A549 (cell line): ENCODE measurements at regions not wholly inside any gene's neighbourhood (a gene's known extent, or its start where the extent isn't known, plus 50 kb on each side); places are given as distances from the start of the nearest gene placed in this dataset.

ENCODE experiments used
- ATAC-seq, 2 experiments: fragments of 200-7000 bp in 1 of 2; fragments of >200 bp in 1 of 2; cut with Nextera tagmentation in 1 of 2; cut with Tn5 transposase in 1 of 2; 3 replicates each; pipeline versions ENCODE4 v1.8.0 to v1.9.1; 2018 to 2020; ENCODE audit warnings: mild to moderate bottlenecking in 1 of 2, moderate library complexity in 1 of 2
- CTCF ChIA-PET: fragments of 300-600 bp; sonication (Branson Sonifier 250); formaldehyde crosslinking; extraction: SDS; loops from one replicate; lab custom pipeline; 2021; ENCODE audit warnings: antibody characterized with exemption, inconsistent platforms; lab: Yijun Ruan, JAX
- POLR2A ChIA-PET: fragments of 350-600 bp; formaldehyde crosslinking; extraction: SDS; loops from one replicate; lab custom pipeline; 2021; ENCODE audit warnings: antibody characterized with exemption, inconsistent platforms; lab: Yijun Ruan, JAX
- DNase-seq, 2 experiments: peaks; one replicate each; pipeline versions ENCODE4 v3.0.0 to v3.0.0-alpha.2; 2011 to 2016; ENCODE audit warnings: low read depth in 1 of 2, low spot score in 1 of 2
- FAIRE-seq: peaks from 2 replicates; lab custom pipeline; 2011; peaks lifted over from hg19 to GRCh38; lab: Jason Lieb, UNC
- H3K27ac ChIP-seq, 2 experiments: fragments of >200 bp; sonication (Bioruptor Twin); formaldehyde crosslinking; 3 replicates each; pipeline ENCODE4 v1.5.1; 2016 to 2017
- H3K4me1 ChIP-seq: fragments of >200 bp; sonication (Bioruptor Twin); formaldehyde crosslinking; 3 replicates; pipeline ENCODE4 v1.6.1; 2016
- H3K4me2 ChIP-seq: fragments of >200 bp; sonication (Bioruptor Twin); formaldehyde crosslinking; 3 replicates; pipeline ENCODE4 v1.6.1; 2016
- H3K4me3 ChIP-seq: fragments of >200 bp; sonication (Bioruptor Twin); formaldehyde crosslinking; 3 replicates; pipeline ENCODE4 v1.5.1; 2016
- H3K9me3 ChIP-seq: fragments of >200 bp; sonication (Bioruptor Twin); formaldehyde crosslinking; 3 replicates; pipeline ENCODE4 v1.6.1; 2016
- ATOH8 ChIP-seq: fragments of 250-450 bp; sonication (Bioruptor Pico); IDR thresholded peaks from 2 replicates; pipeline ENCODE4 v1.5.0; 2020; ENCODE audit warnings: low read depth, mild to moderate bottlenecking, moderate library complexity
- BHLHE40 ChIP-seq: IDR thresholded peaks from 2 replicates; pipeline ENCODE4 v1.6.1; 2012; ENCODE audit warnings: low read depth, low read length, inconsistent platforms
- CBX2 ChIP-seq: fragments of 200-600 bp; sonication (generic); IDR thresholded peaks from 2 replicates; pipeline ENCODE4 v1.6.1; 2016; ENCODE audit warnings: low read depth, mild to moderate bottlenecking, borderline replicate concordance
- CHD4 ChIP-seq: fragments of 200-600 bp; sonication (generic); IDR thresholded peaks from 2 replicates; pipeline ENCODE4 v1.6.1; 2016; ENCODE audit warnings: antibody characterized with exemption, mild to moderate bottlenecking, borderline replicate concordance
- E2F6 ChIP-seq: IDR thresholded peaks from 2 replicates; pipeline ENCODE4 v1.6.1; 2012; ENCODE audit warnings: low read depth, borderline replicate concordance
- EP300 ChIP-seq, 2 experiments: fragments of >200 bp; sonication (Bioruptor Twin); formaldehyde crosslinking; IDR thresholded peaks; 2 replicates in 1 of 2; 3 replicates in 1 of 2; pipeline ENCODE4 v1.6.1; 2016 to 2017
- HDAC2 ChIP-seq: fragments of 200-600 bp; sonication (generic); IDR thresholded peaks from 2 replicates; pipeline ENCODE4 v1.6.1; 2016
- HMGXB4 ChIP-seq: fragments of 250-450 bp; sonication (Bioruptor Pico); IDR thresholded peaks from 2 replicates; pipeline ENCODE4 v1.5.0; 2021; ENCODE audit warnings: mild to moderate bottlenecking, moderate library complexity, borderline replicate concordance
- HOXA7 ChIP-seq: fragments of 250-450 bp; sonication (Bioruptor Pico); IDR thresholded peaks from 2 replicates; pipeline ENCODE4 v1.5.0; 2020; ENCODE audit warnings: mild to moderate bottlenecking, moderate library complexity
- HOXB13 ChIP-seq: fragments of 250-450 bp; sonication (Bioruptor Pico); IDR thresholded peaks from 2 replicates; pipeline ENCODE4 v1.5.0; 2020; ENCODE audit warnings: low read depth, mild to moderate bottlenecking, moderate library complexity
- HOXB5 ChIP-seq: fragments of 250-450 bp; sonication (Bioruptor Pico); IDR thresholded peaks from 2 replicates; pipeline ENCODE4 v1.5.0; 2020; ENCODE audit warnings: mild to moderate bottlenecking, moderate library complexity
- JUN ChIP-seq, 2 experiments: fragments of >200 bp; sonication (Bioruptor Twin); formaldehyde crosslinking; IDR thresholded peaks; 2 replicates in 1 of 2; 3 replicates in 1 of 2; pipeline ENCODE4 v1.6.1; 2016 to 2017
- JUNB ChIP-seq: fragments of >200 bp; sonication (Bioruptor Twin); formaldehyde crosslinking; IDR thresholded peaks from 2 replicates; pipeline ENCODE4 v1.6.1; 2016
- KDM1A ChIP-seq: fragments of 200-600 bp; sonication (generic); IDR thresholded peaks from 2 replicates; pipeline ENCODE4 v1.6.1; 2016; ENCODE audit warnings: low read depth, mild to moderate bottlenecking
- KDM5A ChIP-seq: fragments of 200-600 bp; sonication (generic); IDR thresholded peaks from 2 replicates; pipeline ENCODE4 v1.6.1; 2016; ENCODE audit warnings: antibody characterized with exemption, mild to moderate bottlenecking
- MAX ChIP-seq: IDR thresholded peaks from 2 replicates; pipeline ENCODE4 v1.6.1; 2012
- MAZ ChIP-seq: fragments of 150-350 bp; IDR thresholded peaks from 2 replicates; pipeline ENCODE4 v1.6.1; 2014; ENCODE audit warnings: antibody characterized with exemption, low read depth, low read length, borderline replicate concordance
- NPAS2 ChIP-seq: fragments of 250-450 bp; sonication (Bioruptor Pico); IDR thresholded peaks from 2 replicates; pipeline ENCODE4 v1.8.0; 2022; ENCODE audit warnings: mild to moderate bottlenecking, moderate library complexity, borderline replicate concordance
- POLR2AphosphoS2 ChIP-seq: conservative IDR thresholded peaks from 2 replicates; pipeline ENCODE4 v1.6.1; 2012; ENCODE audit warnings: low read length, improper control_type of control experiment, inconsistent platforms
- RCOR1 ChIP-seq: fragments of 150-350 bp; IDR thresholded peaks from 2 replicates; pipeline ENCODE4 v1.6.1; 2014; ENCODE audit warnings: antibody characterized with exemption, low read length, low read depth
- REST ChIP-seq: fragments of 200-600 bp; sonication (generic); IDR thresholded peaks from 2 replicates; pipeline ENCODE4 v1.6.1; 2016; ENCODE audit warnings: antibody characterized with exemption, mild to moderate bottlenecking, moderate library complexity
- RFX5 ChIP-seq: fragments of 450-650 bp; IDR thresholded peaks from 2 replicates; pipeline ENCODE4 v1.7.1; 2014; ENCODE audit warnings: antibody characterized with exemption, mild to moderate bottlenecking, moderate library complexity
- RNF2 ChIP-seq: fragments of 200-600 bp; sonication (generic); IDR thresholded peaks from 2 replicates; pipeline ENCODE4 v1.6.1; 2016; ENCODE audit warnings: low read depth, mild to moderate bottlenecking, antibody characterized with exemption, moderate library complexity, borderline replicate concordance
- SMC3 ChIP-seq: fragments of >200 bp; sonication (Bioruptor Twin); formaldehyde crosslinking; IDR thresholded peaks from 3 replicates; pipeline ENCODE4 v1.6.1; 2018; ENCODE audit warnings: inconsistent platforms
- TP53 ChIP-seq: fragments of 250-450 bp; sonication (Bioruptor Pico); IDR thresholded peaks from 2 replicates; pipeline ENCODE4 v1.5.0; 2021; ENCODE audit warnings: mild to moderate bottlenecking, moderate library complexity
- USF2 ChIP-seq: fragments of 450-650 bp; IDR thresholded peaks from 2 replicates; pipeline ENCODE4 v1.6.1; 2014; ENCODE audit warnings: antibody characterized with exemption
- WGBS: methylation state at CpG from one replicate; pipeline ENCODE4 v1.1.6; 2017; ENCODE audit errors: missing lambda C conversion rate; 5-methylcytosine and 5-hydroxymethylcytosine counted together

- no peak for ATAC-seq
- H3K4me3 ChIP-seq = no peak overlapping the region
- POLR2A ChIA-PET = no interaction called here
- FAIRE-seq = no peak
- no peak overlapping the region for H3K4me2 ChIP-seq
- no peak for DNase-seq
- no peaks in the 10 kb centered on the region for H3K9me3 ChIP-seq
- TF ChIP-seq HOXB5 (CRISPR knock-in tag) (no peak), KDM1A (no peak), JUN (IDR thresholded peaks at IDR 0.05) (no peak), NPAS2 (CRISPR knock-in tag) (no peak), BHLHE40 (no peak), SMC3 (no peak), HDAC2 (no peak), E2F6 (no peak), MAZ (no peak), JUNB (no peak), POLR2AphosphoS2 (no peak), RCOR1 (no peak), RFX5 (no peak), USF2 (no peak), RNF2 (no peak), HOXA7 (CRISPR knock-in tag) (no peak), TP53 (no peak)
- H3K4me1 ChIP-seq = no peaks in the 10 kb centered on the region
- H3K27ac ChIP-seq = no peak overlapping the region
- CTCF ChIA-PET = no interaction called here
- WGBS = 0% methylated on average over 2 of the region's 2 CpGs
Measured at GRCh38 chrX:137166591-137166990, 132.8 kb upstream of the GPR101 start.

GRCh38 chrX:137164329-137164728 is 130.5 kb upstream of the GPR101 start:
- peak; percentile 73 for FAIRE-seq
- TF ChIP-seq ATOH8 (CRISPR knock-in tag) (no peak), HMGXB4 (no peak), EP300 (IDR thresholded peaks at IDR 0.05) (no peak), CBX2 (no peak), MAX (no peak), CHD4 (no peak), HOXB13 (CRISPR knock-in tag) (no peak), REST (no peak), KDM5A (no peak), TP53 (no peak)
- TF ChIP-seq, all 56 proteins: peak for 0
- DNase-seq = no peak
- ChIA-PET POLR2A (no interaction called here), CTCF (no interaction called here)
- no peak for ATAC-seq
- no peaks in the 10 kb centered on the region for H3K9me3 ChIP-seq
- WGBS = 28% methylated on average over 3 of the region's 3 CpGs
- H3K4me3 ChIP-seq = no peak overlapping the region
- H3K4me2 ChIP-seq = no peak overlapping the region
- H3K4me1 ChIP-seq = no peaks in the 10 kb centered on the region
- H3K27ac ChIP-seq = no peak overlapping the region
